WERI-Rb-1 (cell line): ENCODE measurements at regions not wholly inside any gene's neighbourhood (a gene's known extent, or its start where the extent isn't known, plus 50 kb on each side); places are given as distances from the start of the nearest gene placed in this dataset.

Source experiments
- DNase-seq: peaks from one replicate; pipeline ENCODE4 v3.0.0-alpha.2; 2020
- H3K27ac ChIP-seq: fragments of 250-450 bp; sonication (Bioruptor Pico); 2 replicates; pipeline ENCODE4 v1.5.1; 2020; ENCODE audit warnings: mild to moderate bottlenecking, moderate library complexity
- H3K27me3 ChIP-seq: fragments of 250-450 bp; sonication (Bioruptor Pico); 2 replicates; pipeline ENCODE4 v1.5.1; 2021; ENCODE audit warnings: mild to moderate bottlenecking, low read depth, moderate library complexity; ENCODE audit not compliant: insufficient read depth, severe bottlenecking
- H3K36me3 ChIP-seq: fragments of 250-450 bp; sonication (Bioruptor Pico); 2 replicates; pipeline ENCODE4 v1.5.1; 2020; ENCODE audit warnings: mild to moderate bottlenecking, moderate library complexity
- H3K4me3 ChIP-seq: 2 replicates; pipeline ENCODE4 v1.5.1; 2011; ENCODE audit warnings: low read depth, mild to moderate bottlenecking, control low read depth, low read length
- H3K9me3 ChIP-seq: fragments of 250-450 bp; sonication (Bioruptor Pico); 2 replicates; pipeline ENCODE4 v1.5.1; 2021; ENCODE audit warnings: mild to moderate bottlenecking, moderate library complexity; ENCODE audit not compliant: severe bottlenecking
- CTCF ChIP-seq: IDR thresholded peaks from 2 replicates; pipeline ENCODE4 v1.5.1; 2011; ENCODE audit warnings: low read depth, mild to moderate bottlenecking, control low read depth, inconsistent platforms, low read length

GRCh38 chr12:77406219-77406905, 341.0 kb upstream of the E2F7 start:
- no peak for DNase-seq
- no peak overlapping the region for H3K4me3 ChIP-seq
- no peaks in the 10 kb centered on the region for H3K27me3 ChIP-seq
- no peak overlapping the region for H3K27ac ChIP-seq
- H3K36me3 ChIP-seq = no peaks in the 10 kb centered on the region
- TF ChIP-seq CTCF = no peak
- no peaks in the 10 kb centered on the region for H3K9me3 ChIP-seq

GRCh38 chr12:77402716-77403115, 337.3 kb upstream of the E2F7 start:
- no peak for TF ChIP-seq CTCF
- Histone ChIP-seq H3K27me3 (no peaks in the 10 kb centered on the region), H3K4me3 (no peak overlapping the region), H3K9me3 (no peaks in the 10 kb centered on the region), H3K36me3 (no peaks in the 10 kb centered on the region), H3K27ac (no peak overlapping the region)
- no peak for DNase-seq

GRCh38 chr12:77401770-77402081, 336.4 kb upstream of the E2F7 start:
- TF ChIP-seq CTCF = no peak
- no peak for DNase-seq
- H3K27ac ChIP-seq = no peak overlapping the region
- H3K4me3 ChIP-seq = no peak overlapping the region
- H3K9me3 ChIP-seq = no peaks in the 10 kb centered on the region
- no peaks in the 10 kb centered on the region for H3K36me3 ChIP-seq
- H3K27me3 ChIP-seq = no peaks in the 10 kb centered on the region

GRCh38 chr12:77401064-77401769, 335.8 kb upstream of the E2F7 start:
- no peak overlapping the region for H3K27ac ChIP-seq
- no peaks in the 10 kb centered on the region for H3K36me3 ChIP-seq
- TF ChIP-seq CTCF = no peak
- H3K9me3 ChIP-seq = no peaks in the 10 kb centered on the region
- no peaks in the 10 kb centered on the region for H3K27me3 ChIP-seq
- no peak overlapping the region for H3K4me3 ChIP-seq
- DNase-seq = no peak

- DNase-seq = no peak
- Histone ChIP-seq H3K9me3 (no peaks in the 10 kb centered on the region), H3K4me3 (no peak overlapping the region), H3K36me3 (no peaks in the 10 kb centered on the region), H3K27ac (no peak overlapping the region), H3K27me3 (no peaks in the 10 kb centered on the region)
- TF ChIP-seq CTCF = no peak
Measured at GRCh38 chr12:77392467-77393088, 327.2 kb upstream of the E2F7 start.
